ENCODE measurements at regions not wholly inside any gene's neighbourhood (a gene's known extent, or its start where the extent isn't known, plus 50 kb on each side); places are given as distances from the start of the nearest gene placed in this dataset.
"Not testable (repeated sequence)": the region's sequence is repeated elsewhere in the genome, so short reads cannot be mapped to it uniquely, and the experiment has no call there.

DNA sequence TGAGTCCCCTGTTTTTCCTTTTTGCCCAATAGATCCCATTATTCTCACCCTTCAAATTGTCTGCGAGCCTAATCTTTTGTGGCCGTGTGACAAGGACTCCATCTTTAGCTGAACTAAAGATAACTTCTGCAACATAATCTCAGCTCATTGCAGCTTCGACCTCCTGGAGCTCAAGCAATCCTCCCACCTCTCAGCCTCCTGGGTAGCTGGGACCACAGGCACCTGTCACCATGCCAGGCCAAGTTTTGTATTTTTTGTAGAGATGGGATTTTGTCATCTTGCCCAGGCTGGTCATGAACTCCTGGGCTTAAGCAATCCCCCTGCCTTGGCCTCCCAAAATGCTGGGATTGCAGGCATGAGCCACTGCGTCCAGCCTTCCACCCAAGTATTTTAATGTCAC, 161.0 kb downstream of the GJA1 start:
- DNase-seq = no peak

DNA sequence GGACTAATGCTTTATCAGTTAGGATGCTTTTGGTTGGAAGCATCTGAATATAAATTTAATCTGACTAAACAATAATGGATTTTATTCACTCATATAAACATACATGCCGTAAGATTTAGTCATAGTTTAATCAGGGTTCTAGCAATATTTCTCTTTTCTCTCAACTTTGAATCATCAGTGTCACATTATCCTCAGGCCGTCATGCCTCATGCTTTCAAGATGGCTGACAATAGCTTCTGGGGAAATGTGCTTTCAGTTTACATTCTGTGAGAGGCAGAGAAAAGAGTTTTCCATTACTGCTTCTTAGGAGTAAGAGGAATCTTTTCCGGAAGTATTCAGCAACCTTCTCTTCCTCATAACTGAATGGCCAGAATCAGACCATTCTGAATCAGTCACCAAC, 162.2 kb downstream of the GJA1 start:
- no peak for DNase-seq

DNA sequence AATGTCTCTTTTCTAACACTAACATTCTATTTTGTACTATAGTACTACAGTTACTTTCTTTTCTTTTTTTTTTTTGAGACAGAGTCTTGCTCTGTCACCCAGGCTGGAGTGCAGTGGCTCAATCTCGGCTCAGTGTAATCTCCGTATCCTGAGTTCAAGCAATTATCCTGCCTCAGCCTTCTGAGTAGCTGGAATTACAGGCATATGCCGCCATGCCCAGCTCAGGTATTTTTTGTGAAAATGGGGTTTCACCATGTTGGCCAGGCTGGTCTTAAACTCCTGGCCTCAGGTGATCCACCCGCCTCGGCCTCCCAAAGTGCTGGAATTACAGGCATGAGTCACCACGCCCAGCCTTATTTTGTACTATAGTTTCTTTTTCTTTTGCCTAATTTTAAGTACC, 163.9 kb downstream of the GJA1 start:
- not testable (repeated sequence) for DNase-seq

DNA sequence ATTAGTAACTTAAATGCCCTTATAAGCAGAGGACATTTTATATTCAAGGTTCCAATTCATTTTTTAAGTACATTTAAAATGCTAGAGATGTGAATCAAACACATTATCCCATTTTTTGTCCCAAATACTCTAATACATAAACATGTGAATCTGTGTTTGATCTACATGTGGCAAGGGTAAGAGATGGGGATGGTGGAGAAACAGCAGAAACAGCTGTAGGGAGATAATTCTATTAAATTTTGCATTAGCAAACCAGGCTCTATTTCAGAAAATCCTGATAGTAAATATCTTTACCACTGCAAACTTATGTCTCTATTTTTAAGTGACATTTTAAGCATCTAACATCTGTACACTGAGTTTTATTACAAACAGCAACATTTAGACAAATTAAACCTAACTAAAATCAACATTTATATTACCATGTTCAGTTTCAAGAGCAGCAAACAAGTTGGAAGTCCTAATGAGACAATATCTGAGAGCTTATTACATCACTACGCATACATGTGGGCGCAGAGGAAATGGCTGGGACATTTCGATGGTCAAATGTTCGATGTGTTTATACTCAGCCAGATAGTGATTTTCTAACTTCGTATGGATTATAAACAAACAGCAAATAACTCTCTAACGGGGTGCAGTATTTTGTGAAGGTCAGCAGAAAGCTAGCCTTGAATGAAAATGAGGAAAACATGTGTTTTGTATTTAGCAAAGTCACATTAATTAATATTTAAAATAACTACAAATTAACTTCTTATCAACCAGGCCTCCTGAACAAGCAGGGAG, 165.1 kb downstream of the GJA1 start:
- no peak for DNase-seq

DNA sequence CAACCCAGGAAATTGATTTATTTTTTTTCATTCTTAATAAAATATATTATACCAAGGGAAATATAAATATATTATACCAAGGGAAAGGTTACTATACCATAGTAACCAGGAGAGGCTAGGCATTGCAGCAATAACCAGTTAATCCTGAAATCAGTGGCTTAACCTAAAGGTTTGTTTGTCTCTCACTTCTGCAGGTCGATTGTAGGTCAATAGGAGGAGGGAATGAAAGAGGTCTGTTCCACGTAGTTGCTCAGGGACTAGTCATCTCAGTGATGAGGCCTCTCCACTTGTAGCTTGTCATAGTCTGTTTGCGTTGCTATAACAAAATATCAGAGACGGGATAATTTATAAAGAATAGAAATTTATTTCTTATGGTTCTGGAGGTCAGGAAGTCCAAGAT, 168.0 kb downstream of the GJA1 start:
- DNase-seq = no peak

DNA sequence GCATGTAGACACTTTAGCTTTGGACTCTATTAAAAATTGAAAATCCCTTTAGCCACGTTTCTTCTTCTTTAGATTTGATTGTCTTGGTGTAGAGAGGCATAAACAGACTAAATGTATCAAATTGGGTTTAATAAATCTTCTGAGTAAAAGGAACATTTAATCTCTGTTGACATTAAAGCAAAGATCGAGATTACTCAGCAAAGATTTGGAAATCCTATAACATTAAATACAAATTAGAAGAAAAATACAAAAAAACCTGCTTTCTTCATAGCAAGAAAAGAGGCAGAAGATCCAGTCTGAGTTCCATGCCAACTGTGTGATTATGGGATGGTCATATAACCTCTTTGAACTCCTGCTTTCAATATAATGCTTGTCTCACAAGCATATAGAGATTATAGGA, 172.3 kb downstream of the GJA1 start:
- DNase-seq = no peak

DNA sequence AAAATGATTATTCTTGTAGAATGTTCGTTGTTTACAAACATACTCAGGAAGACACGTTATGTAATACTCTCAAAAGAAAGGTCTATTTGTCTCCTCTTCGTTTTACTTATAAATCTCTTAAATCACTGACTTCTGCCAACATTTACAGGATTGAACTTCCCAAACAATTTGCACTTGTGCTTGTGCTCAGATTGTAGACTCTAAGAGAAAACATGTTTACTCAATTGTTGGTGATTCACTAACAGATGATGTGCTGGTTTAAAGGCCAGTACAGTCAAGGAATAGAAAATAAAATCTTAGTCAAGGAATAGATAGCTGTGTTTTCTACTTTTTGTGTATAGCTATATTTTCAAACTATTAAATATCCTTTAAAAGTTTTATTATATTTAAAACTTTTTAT, 172.8 kb downstream of the GJA1 start:
- DNase-seq = no peak

DNA sequence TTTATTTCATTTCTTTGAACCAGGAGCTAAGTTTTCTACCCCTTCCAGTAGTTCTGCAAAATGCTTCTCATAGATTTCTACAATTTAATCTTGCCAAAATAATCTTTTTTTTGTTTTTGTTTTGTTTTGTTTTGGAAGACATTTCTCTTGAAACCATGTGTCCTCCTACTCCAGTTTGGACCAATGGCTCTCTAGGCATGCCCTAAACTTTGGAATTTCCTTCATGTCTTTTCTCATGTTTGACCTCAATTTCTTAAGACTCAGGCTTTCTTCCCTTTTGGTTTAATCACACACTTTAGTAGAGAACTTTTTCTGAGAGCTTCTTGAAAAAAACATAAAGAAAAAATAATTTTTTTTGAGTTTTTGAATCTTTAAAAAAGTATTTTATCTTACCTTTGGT, 173.8 kb downstream of the GJA1 start:
- no peak for DNase-seq

DNA sequence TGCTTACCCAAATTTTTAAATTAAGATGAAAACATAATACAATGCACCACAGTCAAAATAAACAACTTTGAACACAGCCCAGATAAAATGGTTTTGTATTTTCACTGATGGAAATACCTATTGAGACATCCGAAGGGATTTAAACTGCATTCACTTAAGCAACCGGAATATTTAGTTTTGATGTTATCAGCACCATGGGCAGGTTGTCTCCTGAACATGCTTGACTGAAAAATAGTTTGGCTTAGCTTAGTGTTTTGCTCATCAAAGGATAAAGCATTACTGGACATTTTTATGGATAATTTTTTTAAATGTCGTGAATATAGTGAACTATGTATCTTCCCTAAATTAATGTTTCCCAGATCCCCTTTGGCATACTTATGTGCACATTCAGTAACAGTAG, 177.5 kb downstream of the GJA1 start:
- DNase-seq = no peak

DNA sequence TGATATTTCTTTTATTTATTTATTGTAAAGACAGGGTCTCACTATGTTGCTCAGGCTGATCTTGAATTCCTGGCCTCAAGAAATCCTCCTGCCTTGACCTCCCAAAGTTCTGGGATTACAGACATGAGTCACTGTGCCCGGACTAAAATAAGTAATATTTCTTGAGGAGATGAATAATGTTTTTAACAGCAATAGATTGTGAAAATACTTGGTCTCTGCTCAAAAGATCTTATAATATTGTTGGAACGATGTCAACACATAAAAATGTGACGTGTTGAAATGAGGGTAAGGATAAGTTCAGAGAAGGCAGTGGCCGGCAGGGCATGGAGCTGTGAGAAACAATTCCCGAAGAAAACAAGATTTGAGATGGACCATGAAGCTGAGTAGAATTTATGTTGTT, 178.7 kb downstream of the GJA1 start:
- no peak for DNase-seq

DNA sequence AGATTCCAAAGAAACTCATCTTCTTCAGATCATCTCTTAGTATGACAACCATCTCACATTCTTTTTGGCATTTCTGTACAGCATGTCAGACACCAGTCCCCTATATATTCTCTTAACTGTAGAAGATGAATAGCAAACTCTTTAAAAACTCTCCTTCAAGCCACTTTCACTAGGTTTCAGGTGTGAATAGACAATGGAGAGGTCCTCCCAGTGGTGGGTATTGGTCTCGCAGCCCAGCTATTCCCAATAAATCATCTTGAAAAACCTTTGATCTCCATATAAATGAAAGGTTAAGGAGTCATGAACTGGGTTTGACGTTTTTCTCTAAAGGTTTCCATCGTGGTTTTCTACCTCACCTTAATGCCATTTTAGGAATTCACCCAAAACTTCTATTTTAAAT, 180.0 kb downstream of the GJA1 start:
- DNase-seq = no peak

DNA sequence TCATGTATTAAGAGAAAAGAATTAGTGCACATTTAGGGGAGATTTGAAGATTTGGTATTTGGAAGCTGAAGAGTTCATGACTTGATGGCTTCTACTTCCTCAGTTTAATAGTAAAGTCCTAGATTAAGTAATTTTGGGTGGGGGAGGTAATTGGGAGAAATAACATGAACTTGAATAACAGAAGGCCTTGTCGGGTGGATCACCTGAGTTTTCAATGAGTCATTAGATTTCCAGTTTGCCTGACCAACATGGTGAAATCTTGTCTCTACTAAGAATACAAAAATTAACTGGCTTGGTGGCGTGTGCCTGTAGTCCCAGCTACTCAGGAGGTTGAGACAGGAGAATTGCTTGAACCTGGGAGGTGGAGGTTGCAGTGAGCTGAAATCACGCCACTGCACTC, 181.0 kb downstream of the GJA1 start:
- DNase-seq = no peak

DNA sequence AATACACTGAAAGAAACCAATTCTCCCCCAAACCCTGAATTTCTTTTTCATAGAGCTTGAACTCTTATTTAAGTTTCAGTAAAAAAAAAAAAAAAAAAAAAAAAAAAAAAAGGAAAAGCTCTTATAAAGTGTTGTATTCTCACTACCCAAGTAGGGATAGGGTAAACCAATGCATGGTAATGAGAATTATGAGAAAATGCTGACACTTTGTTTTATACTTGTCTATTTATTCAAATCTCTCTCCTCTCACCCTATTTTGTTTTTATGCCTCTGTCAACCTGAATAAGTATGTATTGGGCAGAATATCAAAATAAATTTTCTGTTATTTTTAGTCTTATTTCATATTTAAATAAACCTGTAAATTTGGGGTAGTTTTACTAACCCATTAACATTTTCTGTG, 181.9 kb downstream of the GJA1 start:
- DNase-seq = no peak

DNA sequence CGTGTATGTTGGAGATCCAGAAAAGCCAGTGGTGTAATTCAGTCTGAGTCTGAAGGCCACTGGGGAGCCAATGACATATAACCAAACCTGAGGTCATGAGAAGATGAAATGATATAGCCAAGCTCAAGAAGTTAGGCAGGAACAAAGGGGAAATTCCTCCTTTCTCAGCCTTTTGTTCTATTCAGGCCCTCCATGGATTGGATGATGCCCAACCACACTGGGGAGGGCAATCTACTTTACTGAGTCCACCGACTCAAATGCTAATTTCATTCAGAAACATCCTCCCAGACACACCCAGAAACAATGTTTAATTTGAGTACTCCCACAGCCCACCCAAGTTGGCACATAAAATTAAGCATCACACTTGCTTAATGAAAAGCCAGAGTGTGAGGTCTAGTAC, 183.6 kb downstream of the GJA1 start:
- DNase-seq = no peak

DNA sequence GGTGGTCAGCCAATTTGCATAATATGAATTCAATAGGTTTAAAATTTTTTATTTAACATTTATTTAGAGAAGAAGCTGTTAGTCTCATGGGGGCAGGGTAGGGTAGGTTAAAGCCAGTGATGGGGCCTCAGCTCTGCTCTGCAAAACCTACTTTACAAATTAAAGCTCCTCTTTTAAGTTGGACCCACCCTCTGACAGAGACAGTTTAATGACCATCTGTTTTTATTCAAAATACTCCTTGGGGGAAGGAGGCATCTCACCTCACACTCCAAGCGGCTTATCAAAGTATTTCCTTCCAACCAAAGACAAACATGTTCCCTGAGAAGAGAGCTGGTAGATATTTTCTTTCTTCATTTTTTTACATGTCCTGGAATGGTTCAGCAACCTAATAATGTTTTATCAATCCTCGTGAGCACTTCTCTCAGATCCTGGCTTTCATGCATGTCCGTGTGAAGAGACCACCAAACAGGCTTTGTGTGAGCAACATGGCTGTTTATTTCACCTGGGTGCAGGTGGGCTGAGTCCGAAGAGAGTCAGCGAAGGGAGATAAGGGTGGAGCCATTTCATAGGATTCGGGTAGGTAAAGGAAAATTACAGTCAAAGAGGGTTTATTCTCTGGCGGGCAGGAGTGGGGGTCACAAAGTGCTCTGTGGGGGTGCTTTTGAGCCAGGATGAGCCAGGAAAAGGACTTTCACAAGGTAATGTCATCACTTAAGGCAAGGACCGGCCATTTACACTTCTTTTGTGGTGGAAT, 184.7 kb downstream of the GJA1 start:
- no peak for DNase-seq

DNA sequence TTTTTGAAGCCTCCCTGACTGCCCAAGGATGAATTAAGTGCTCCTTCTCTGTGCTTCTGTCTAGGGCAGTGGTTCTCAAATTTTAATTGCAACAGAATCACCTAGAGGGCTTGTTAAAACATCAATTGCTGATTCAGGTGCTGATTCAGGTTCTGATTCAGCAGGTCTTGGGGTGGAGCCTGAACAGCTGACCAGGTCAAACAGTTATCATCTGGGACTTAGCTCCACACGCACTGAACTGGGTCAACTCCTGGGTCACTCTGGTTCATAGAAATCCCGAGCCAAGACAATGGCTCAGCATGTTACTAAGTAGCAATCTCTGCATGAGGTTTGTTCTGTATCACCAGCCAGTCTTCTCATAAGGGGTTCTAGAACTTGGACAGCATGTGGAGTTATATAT, 192.3 kb downstream of the GJA1 start:
- no peak for DNase-seq

DNA sequence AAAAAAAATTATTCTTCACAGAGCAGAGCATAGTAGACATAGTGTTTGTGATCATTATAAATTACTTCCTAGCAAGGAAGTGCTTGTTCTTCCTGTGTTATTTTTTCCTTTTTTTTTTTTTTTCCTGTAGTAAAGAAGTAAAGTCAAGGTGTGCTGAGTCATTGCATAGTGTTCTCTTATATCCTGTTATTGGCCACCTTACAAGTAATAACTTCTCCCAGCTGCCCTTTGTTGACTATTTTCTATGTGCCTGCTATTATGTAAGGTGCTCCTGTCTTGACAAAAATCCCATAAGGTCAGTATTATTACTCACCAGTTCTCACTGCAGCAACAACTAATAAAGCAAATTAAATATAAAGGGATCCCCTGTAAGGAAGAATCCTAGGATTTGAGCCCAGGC, 195.3 kb downstream of the GJA1 start:
- no peak for DNase-seq

DNA sequence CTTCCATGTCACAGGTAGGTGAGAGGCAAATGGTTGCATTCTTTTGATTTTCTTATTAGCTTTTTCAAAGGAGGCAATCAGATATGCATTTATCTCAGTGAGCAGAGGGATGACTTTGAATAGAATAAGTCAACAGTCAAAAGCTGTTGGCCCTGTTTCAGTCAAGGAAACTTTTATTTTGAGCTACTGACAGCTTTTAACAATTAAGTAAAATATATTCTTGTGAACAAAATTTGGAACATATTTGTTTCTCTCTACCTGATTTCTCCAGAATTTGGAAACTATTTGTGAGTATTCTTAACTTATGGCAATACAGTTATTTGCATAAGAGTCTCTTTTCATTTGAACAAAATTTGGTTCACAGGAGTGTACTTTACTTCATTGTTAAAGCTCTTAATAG, 196.3 kb downstream of the GJA1 start:
- not testable (repeated sequence) for DNase-seq

DNA sequence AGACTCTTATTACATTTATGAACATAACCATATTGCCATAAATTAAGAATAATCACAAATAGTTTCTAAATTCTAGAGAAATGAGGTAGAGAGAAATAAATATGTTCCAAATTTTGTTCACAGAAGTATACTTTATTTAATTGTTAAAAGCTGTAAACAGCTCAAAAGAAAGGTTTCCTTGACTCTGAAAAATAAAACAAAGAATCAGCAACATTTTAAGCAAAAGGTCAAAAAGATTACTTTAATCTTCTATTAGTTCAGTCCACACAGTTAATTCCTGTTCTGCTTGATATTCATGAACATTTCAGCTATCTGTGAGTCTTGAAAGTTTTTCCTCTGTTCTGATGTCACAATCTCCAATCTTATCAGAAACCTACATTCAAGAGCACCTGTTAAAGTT, 197.9 kb downstream of the GJA1 start:
- DNase-seq = no peak

DNA sequence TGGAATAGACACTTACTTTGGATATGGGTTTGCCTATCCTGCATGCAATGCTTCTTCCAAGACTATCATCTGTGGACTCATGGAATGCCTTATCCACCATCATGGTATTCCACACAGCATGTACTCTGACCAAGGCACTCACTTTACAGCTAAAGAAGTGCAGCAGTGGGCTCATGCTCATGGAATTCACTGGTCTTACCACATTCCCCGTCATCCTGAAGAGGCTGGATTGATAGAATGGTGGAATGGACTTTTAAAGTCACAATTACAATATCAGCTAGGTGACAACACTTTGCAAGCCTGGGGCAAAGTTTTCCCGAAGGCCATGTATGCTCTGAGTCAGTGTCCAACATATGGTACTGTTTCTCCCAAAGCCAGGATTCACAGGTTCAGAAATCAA, 199.1 kb downstream of the GJA1 start:
- not testable (repeated sequence) for DNase-seq

DNA sequence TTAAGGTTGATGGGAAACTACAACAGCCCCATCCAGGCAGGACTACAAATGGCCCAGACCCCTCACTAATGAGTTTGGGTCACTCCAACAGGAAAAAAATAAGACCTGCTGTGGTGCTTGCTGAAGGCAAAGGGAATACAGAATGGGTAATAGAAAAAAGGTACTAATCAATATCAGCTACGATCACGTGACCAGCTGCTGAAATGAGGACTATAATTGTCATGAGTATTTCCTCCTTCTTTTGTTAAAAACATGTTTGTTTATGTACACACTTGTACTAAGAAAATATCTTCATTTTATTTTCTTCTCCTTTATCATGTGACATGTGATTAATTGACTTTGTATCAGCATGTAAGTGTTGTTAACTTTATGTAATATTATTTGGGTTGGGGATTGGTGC, 199.9 kb downstream of the GJA1 start:
- no peak for DNase-seq

DNA sequence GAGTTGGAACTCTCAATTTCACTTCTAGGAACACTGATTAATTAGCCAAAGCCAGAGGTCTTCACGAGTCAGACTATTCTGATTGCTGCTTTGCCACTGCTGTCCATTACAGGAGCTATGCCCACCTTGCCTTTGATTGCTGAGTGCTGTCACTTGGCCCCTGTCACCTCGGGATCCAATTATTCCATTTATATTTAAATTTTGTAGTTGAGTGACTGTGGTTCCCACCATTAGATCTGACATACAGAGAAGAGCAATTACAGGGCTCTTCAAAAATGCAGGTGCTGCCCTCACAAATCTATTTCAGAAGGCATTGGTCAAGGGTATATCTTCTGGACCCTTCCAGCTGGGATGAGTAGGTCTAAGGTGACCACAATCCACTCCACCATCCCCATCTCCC, 200.8 kb downstream of the GJA1 start:
- not testable (repeated sequence) for DNase-seq

DNA sequence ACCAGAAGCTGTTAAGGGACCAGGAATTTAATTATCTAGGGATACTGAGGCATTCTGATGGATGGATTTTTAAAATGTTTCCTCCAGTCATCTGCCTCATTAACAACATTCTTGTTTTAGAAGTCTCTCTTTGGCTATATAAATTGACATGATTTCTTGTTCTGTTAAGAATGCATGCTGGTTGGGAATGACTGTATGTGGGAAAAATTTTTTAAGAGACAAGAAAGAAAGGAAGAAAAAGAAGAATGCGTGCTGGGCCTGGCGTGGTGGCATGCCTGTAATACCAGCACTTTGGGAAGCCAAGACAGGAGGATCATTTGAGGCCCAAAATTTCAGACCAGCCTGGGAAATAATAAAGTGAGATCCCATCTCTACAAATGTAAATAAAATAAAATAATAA, 203.6 kb downstream of the GJA1 start:
- no peak for DNase-seq

DNA sequence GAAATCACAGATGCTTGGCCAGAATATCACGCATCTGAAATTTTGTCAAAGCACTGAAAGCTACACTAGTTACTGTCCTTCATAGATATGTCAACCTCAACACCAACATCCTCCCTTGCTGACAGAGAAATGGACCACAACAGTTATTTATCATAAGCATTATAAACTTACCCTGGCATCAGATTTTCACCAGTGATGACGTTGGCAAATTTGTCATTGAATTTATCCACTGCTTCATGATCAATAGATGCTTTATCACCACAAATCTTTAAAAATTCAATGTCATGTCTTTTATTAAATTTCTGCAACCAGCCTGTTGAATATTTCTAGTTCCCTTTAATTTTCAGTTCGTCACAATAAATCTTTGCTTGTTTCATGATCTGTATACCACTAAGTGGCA, 205.7 kb downstream of the GJA1 start:
- DNase-seq = no peak

Data from NK-92 treated with Interleukin-12 subunit alpha and Interleukin-12 subunit beta, amount 100 ng/mL, for 24 hours (cell line).